ENCODE measurements at regions not wholly inside any gene's neighbourhood (a gene's known extent, or its start where the extent isn't known, plus 50 kb on each side); places are given as distances from the start of the nearest gene placed in this dataset.

DNA sequence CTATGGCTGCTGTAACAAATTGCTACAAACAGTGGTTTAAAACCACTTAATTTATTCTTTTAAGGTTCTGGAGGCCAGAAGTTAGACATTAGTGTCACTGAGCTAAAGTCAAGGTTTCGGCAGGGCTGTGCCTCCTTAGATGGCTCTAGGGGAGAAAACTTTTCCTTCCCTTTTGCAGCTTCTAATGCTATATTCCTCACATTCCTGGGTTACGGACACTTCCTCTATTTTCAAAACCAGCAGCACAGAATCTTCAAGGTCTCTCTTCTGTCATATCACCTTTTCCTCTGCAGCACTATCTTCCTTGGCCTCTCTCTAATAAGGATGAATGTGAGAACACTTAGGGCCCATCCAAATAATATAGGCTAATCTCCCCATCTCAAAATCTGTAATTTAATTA is 87.0 kb downstream of the C11orf87 start:
- no peaks in the 10 kb centered on the region for H3K9me3 ChIP-seq (ENCODE audit: low read length)
- POLR2A ChIA-PET, result no interaction called here
- in situ Hi-C loops (cut with HindIII; ENCODE audit: extremely low pct_ligation_motif_present, low pct_unique_long_range_greater_than_20kb), result no loop called here
- DNase-seq (ENCODE audit: low spot score) (no peak), ATAC-seq (no peak), FAIRE-seq (no peak)
- CTCF ChIA-PET (ENCODE audit: low intra/inter-chr PET ratio, low total read pairs), result no interaction called here
- 3% methylated on average over 2 of the region's 2 CpGs for WGBS (ENCODE audit: low lambda C conversion rate)
- H3K4me2 ChIP-seq (ENCODE audit: low read depth, low read length), result no peak overlapping the region
- BruUV-seq (replicated peaks), result no TSS peak
- intact Hi-C loops (cut with micrococcal nuclease; ENCODE audit: unreplicated experiment), result no loop called here
- no peak overlapping the region for H3K4me3 ChIP-seq (replicated peaks in 1 of 3; ENCODE audit: insufficient read depth in 1 of 3, low read depth in 2 of 3, low read length in 3 of 3)
- no peak overlapping the region for H3K27ac ChIP-seq (ENCODE audit: extremely low read length, insufficient read depth, low read length)
- H3K36me3 ChIP-seq (replicated peaks in 1 of 2; ENCODE audit: control insufficient read depth in 1 of 2, insufficient read depth in 2 of 2, low read length in 2 of 2), result no peaks in the 10 kb centered on the region
- H3K4me1 ChIP-seq (ENCODE audit: insufficient read depth, low read length), result no peaks in the 10 kb centered on the region
- H3K27me3 ChIP-seq (ENCODE audit: control insufficient read depth in 1 of 2, insufficient read depth in 2 of 2, low read length in 2 of 2), result no peaks in the 10 kb centered on the region
- H4K20me1 ChIP-seq (ENCODE audit: insufficient read depth, low read length), result no peaks in the 10 kb centered on the region
- TF ChIP-seq NCOR1 (IDR thresholded peaks at IDR 0.05; ENCODE audit: borderline replicate concordance, low read length), result no peak
- no peaks in the 10 kb centered on the region for H3K79me2 ChIP-seq (ENCODE audit: insufficient read depth, low read length)
- H3K9ac ChIP-seq (ENCODE audit: insufficient read depth, low read depth, low read length), result no peak overlapping the region
- H2AFZ ChIP-seq (ENCODE audit: low read length), result no peak overlapping the region

DNA sequence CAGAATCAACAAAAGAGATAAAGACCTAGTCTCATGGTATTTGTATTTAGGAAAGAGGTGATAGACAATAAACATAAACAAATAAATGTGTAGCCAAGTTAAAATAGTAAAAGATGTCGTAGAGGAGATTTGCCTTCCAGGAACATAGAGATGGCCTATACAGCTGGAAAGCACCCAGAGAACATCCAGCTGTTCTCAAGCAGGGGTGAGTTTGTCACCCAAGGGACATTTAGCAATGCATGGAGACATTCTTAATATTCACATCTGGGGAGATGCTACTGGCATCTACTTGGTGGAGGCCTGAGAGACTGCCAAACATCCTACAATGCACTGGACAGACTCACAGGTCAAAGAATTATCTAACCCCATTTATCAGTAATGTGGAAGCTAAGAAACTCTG is 88.3 kb downstream of the C11orf87 start:
- H3K9ac ChIP-seq (ENCODE audit: insufficient read depth, low read depth, low read length), result no peak overlapping the region
- no peaks in the 10 kb centered on the region for H3K36me3 ChIP-seq (replicated peaks in 1 of 2; ENCODE audit: control insufficient read depth in 1 of 2, insufficient read depth in 2 of 2, low read length in 2 of 2)
- POLR2A ChIA-PET, result no interaction called here
- no peak for DNase-seq (ENCODE audit: low spot score)
- no peaks in the 10 kb centered on the region for H3K9me3 ChIP-seq (ENCODE audit: low read length)
- H3K4me1 ChIP-seq (ENCODE audit: insufficient read depth, low read length), result no peaks in the 10 kb centered on the region
- intact Hi-C loops (cut with micrococcal nuclease; ENCODE audit: unreplicated experiment), result no loop called here
- no peak for FAIRE-seq
- 4% methylated on average over 1 of the region's 1 CpG for WGBS (ENCODE audit: low lambda C conversion rate)
- no peaks in the 10 kb centered on the region for H3K79me2 ChIP-seq (ENCODE audit: insufficient read depth, low read length)
- in situ Hi-C loops (cut with HindIII; ENCODE audit: extremely low pct_ligation_motif_present, low pct_unique_long_range_greater_than_20kb), result no loop called here
- no TSS peak for BruUV-seq (replicated peaks)
- H3K27me3 ChIP-seq (ENCODE audit: control insufficient read depth in 1 of 2, insufficient read depth in 2 of 2, low read length in 2 of 2), result no peaks in the 10 kb centered on the region
- ATAC-seq, result no peak
- no peak overlapping the region for H3K27ac ChIP-seq (ENCODE audit: extremely low read length, insufficient read depth, low read length)
- no peaks in the 10 kb centered on the region for H4K20me1 ChIP-seq (ENCODE audit: insufficient read depth, low read length)
- no peak overlapping the region for H2AFZ ChIP-seq (ENCODE audit: low read length)
- no peak overlapping the region for H3K4me2 ChIP-seq (ENCODE audit: low read depth, low read length)
- CTCF ChIA-PET (ENCODE audit: low intra/inter-chr PET ratio, low total read pairs), result no interaction called here
- no peak overlapping the region for H3K4me3 ChIP-seq (replicated peaks in 1 of 3; ENCODE audit: insufficient read depth in 1 of 3, low read depth in 2 of 3, low read length in 3 of 3)
- TF ChIP-seq ZNF124 (CRISPR knock-in tag; IDR thresholded peaks at IDR 0.05), result no peak
- TF ChIP-seq REPIN1 (CRISPR knock-in tag; IDR thresholded peaks at IDR 0.05; ENCODE audit: borderline replicate concordance, low read depth), result no peak
- TF ChIP-seq ZNF446 (CRISPR knock-in tag; IDR thresholded peaks at IDR 0.05), result no peak
- no peak for TF ChIP-seq DPF2 (CRISPR knock-in tag; IDR thresholded peaks at IDR 0.05; ENCODE audit: borderline replicate concordance, low read depth)
- no peak for TF ChIP-seq ZNF773 (CRISPR knock-in tag; IDR thresholded peaks at IDR 0.05; ENCODE audit: borderline replicate concordance)
- TF ChIP-seq, protein P1, sequence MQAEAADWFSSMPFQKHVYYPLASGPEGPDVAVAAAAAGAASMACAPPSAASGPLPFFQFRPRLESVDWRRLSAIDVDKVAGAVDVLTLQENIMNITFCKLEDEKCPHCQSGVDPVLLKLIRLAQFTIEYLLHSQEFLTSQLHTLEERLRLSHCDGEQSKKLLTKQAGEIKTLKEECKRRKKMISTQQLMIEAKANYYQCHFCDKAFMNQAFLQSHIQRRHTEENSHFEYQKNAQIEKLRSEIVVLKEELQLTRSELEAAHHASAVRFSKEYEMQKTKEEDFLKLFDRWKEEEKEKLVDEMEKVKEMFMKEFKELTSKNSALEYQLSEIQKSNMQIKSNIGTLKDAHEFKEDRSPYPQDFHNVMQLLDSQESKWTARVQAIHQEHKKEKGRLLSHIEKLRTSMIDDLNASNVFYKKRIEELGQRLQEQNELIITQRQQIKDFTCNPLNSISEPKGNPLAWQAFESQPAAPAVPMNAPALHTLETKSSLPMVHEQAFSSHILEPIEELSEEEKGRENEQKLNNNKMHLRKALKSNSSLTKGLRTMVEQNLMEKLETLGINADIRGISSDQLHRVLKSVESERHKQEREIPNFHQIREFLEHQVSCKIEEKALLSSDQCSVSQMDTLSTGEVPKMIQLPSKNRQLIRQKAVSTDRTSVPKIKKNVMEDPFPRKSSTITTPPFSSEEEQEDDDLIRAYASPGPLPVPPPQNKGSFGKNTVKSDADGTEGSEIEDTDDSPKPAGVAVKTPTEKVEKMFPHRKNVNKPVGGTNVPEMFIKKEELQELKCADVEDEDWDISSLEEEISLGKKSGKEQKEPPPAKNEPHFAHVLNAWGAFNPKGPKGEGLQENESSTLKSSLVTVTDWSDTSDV (CRISPR knock-in tag; IDR thresholded peaks at IDR 0.05), result no peak
- no peak for TF ChIP-seq ZNF546 (CRISPR knock-in tag; conservative IDR thresholded peaks at IDR 0.05)
- TF ChIP-seq, protein P2, sequence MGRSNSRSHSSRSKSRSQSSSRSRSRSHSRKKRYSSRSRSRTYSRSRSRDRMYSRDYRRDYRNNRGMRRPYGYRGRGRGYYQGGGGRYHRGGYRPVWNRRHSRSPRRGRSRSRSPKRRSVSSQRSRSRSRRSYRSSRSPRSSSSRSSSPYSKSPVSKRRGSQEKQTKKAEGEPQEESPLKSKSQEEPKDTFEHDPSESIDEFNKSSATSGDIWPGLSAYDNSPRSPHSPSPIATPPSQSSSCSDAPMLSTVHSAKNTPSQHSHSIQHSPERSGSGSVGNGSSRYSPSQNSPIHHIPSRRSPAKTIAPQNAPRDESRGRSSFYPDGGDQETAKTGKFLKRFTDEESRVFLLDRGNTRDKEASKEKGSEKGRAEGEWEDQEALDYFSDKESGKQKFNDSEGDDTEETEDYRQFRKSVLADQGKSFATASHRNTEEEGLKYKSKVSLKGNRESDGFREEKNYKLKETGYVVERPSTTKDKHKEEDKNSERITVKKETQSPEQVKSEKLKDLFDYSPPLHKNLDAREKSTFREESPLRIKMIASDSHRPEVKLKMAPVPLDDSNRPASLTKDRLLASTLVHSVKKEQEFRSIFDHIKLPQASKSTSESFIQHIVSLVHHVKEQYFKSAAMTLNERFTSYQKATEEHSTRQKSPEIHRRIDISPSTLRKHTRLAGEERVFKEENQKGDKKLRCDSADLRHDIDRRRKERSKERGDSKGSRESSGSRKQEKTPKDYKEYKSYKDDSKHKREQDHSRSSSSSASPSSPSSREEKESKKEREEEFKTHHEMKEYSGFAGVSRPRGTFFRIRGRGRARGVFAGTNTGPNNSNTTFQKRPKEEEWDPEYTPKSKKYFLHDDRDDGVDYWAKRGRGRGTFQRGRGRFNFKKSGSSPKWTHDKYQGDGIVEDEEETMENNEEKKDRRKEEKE (IDR thresholded peaks at IDR 0.05), result no peak
- no peak for TF ChIP-seq ARNT (IDR thresholded peaks at IDR 0.05)
- no peak for TF ChIP-seq KDM6A (CRISPR knock-in tag; IDR thresholded peaks at IDR 0.05; ENCODE audit: low read depth)
- TF ChIP-seq, protein P3, sequence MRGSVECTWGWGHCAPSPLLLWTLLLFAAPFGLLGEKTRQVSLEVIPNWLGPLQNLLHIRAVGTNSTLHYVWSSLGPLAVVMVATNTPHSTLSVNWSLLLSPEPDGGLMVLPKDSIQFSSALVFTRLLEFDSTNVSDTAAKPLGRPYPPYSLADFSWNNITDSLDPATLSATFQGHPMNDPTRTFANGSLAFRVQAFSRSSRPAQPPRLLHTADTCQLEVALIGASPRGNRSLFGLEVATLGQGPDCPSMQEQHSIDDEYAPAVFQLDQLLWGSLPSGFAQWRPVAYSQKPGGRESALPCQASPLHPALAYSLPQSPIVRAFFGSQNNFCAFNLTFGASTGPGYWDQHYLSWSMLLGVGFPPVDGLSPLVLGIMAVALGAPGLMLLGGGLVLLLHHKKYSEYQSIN (CRISPR knock-in tag; IDR thresholded peaks at IDR 0.05; ENCODE audit: borderline replicate concordance), result no peak
- TF ChIP-seq KLF6 (CRISPR knock-in tag; IDR thresholded peaks at IDR 0.05), result no peak
- TF ChIP-seq SIN3B (IDR thresholded peaks at IDR 0.05; ENCODE audit: low read length), result no peak

Measured in HepG2 (cell line).